Brain microvascular endothelial cell (primary cell): ENCODE measurements at regions not wholly inside any gene's neighbourhood (a gene's known extent, or its start where the extent isn't known, plus 50 kb on each side); places are given as distances from the start of the nearest gene placed in this dataset.

Experiments
- DNase-seq: peaks from one replicate; pipeline ENCODE4 v3.0.0-alpha.2; 2020
- H3K27ac ChIP-seq: fragments of 250-450 bp; sonication (Bioruptor Pico); 2 replicates; pipeline ENCODE4 v1.5.1; 2020; ENCODE audit warnings: mild to moderate bottlenecking, moderate library complexity
- H3K27me3 ChIP-seq: fragments of 250-450 bp; sonication (Bioruptor Pico); replicated peaks from 2 replicates; pipeline ENCODE4 v1.5.1; 2020; ENCODE audit warnings: mild to moderate bottlenecking
- H3K36me3 ChIP-seq: fragments of 250-450 bp; sonication (Bioruptor Pico); replicated peaks from 2 replicates; pipeline ENCODE4 v1.5.1; 2020; ENCODE audit warnings: mild to moderate bottlenecking
- H3K4me3 ChIP-seq: 2 replicates; pipeline ENCODE4 v1.5.1; 2011; ENCODE audit warnings: low read depth, mild to moderate bottlenecking, control low read depth, low read length, moderate library complexity
- CTCF ChIP-seq: IDR thresholded peaks from 2 replicates; pipeline ENCODE4 v1.5.1; 2011; ENCODE audit warnings: low read depth, mild to moderate bottlenecking, moderate library complexity, low read length, control low read depth, inconsistent platforms; ENCODE audit errors: missing control alignments
- in situ Hi-C: cut with HindIII; loops from 2 replicates; pipeline ENCODE4 v1.10.0; 2017; ENCODE audit warnings: low sequenced_read_pairs, low pct_ligation_motif_present

- no peak overlapping the region for H3K27ac ChIP-seq
- no peak for DNase-seq
- TF ChIP-seq CTCF = no peak
- H3K36me3 ChIP-seq = no peaks in the 10 kb centered on the region
- H3K4me3 ChIP-seq = no peak overlapping the region
- H3K27me3 ChIP-seq = no peaks in the 10 kb centered on the region
- in situ Hi-C loops = no loop called here
Measured at GRCh38 chr14:49953196-49953595, 60.3 kb downstream of the ARF6 start.

- no peak for DNase-seq
- H3K27ac ChIP-seq = no peak overlapping the region
- no peaks in the 10 kb centered on the region for H3K27me3 ChIP-seq
- no peak for TF ChIP-seq CTCF
- H3K4me3 ChIP-seq = no peak overlapping the region
- no peaks in the 10 kb centered on the region for H3K36me3 ChIP-seq
- in situ Hi-C loops = no loop called here
Measured at GRCh38 chr14:49954171-49954631, 61.3 kb downstream of the ARF6 start.

GRCh38 chr14:49955024-49955423 is 62.1 kb downstream of the ARF6 start:
- Histone ChIP-seq H3K27me3 (no peaks in the 10 kb centered on the region), H3K27ac (no peak overlapping the region), H3K36me3 (no peaks in the 10 kb centered on the region), H3K4me3 (no peak overlapping the region)
- DNase-seq = no peak
- in situ Hi-C loops = no loop called here
- TF ChIP-seq CTCF = no peak

DNA sequence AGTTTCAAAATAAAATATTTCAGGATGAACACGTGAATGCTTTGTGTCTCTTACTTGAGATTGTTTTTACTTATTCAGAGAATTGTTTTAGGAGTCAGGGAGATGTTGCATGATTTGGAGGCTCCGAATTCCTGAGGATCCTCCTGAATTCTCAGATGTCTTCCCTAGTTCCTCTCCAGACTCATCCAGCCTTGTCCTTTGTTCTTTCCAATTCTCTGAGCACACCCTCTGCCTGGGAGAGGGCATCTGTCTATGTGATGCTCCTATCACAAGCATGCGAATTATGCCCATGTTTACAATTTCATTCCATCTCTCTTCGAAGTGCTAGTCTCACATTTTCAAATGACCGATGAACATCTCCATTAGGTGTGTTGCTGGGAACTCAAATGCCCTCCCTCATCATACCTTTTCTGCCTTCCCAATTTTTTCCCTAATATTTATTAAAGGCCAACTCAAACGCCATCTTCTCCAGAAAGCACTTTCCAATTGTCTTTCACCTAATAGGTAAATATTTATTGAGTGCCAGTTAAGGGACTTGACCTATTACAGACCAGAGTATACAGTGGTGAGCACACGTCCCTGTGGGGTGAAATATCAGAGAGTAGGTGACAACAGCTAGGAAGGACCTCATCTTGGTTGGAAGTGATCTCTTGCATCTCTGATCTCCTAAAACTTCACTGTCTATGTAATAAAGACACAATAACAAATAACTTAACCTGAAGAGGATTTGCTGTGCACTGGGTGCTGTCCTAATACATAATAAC is 64.4 kb downstream of the ARF6 start:
- H3K36me3 ChIP-seq = no peaks in the 10 kb centered on the region
- no peak overlapping the region for H3K27ac ChIP-seq
- TF ChIP-seq CTCF = no peak
- H3K27me3 ChIP-seq = no peaks in the 10 kb centered on the region
- in situ Hi-C loops = no loop called here
- H3K4me3 ChIP-seq = no peak overlapping the region
- no peak for DNase-seq

- DNase-seq = no peak
- no peak for TF ChIP-seq CTCF
- H3K27me3 ChIP-seq = no peaks in the 10 kb centered on the region
- in situ Hi-C loops = no loop called here
- H3K27ac ChIP-seq = no peak overlapping the region
- H3K36me3 ChIP-seq = no peaks in the 10 kb centered on the region
- H3K4me3 ChIP-seq = no peak overlapping the region
Measured at GRCh38 chr14:49959822-49960408, 67.0 kb downstream of the ARF6 start.
